ENCODE measurements at regions not wholly inside any gene's neighbourhood (a gene's known extent, or its start where the extent isn't known, plus 50 kb on each side); places are given as distances from the start of the nearest gene placed in this dataset.

DNA sequence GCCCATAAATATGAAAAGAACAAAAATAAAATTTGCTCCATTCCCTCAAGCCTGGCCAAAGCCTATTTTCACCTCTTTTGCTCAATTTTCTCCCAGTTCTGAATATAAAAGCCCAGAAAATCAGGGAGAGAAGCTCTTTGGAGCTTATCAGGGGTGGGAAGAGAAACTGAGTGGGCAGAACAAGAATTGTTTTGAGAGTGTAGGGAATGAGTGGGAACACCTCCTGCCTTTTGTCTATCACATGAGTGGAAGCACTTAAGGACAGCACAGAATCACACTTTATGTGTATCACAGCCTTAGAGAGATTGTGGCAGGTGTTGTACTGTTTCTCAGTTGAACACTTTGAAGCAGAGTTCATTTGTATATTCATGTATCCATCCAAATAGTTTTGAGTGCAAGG, 139.2 kb upstream of the HMHB1 start:
- H3K23ac ChIP-seq (ENCODE audit: insufficient read length), result no peak overlapping the region
- no peak overlapping the region for H2BK12ac ChIP-seq (ENCODE audit: low read depth, low read length)
- H3K56ac ChIP-seq (replicated peaks; ENCODE audit: insufficient read length, low read depth, low read length), result no peak overlapping the region
- no peaks in the 10 kb centered on the region for H4K20me1 ChIP-seq (replicated peaks in 1 of 2; ENCODE audit: control insufficient read depth in 1 of 2, insufficient read depth in 2 of 2, low read length in 2 of 2)
- H4K5ac ChIP-seq (ENCODE audit: insufficient read length, low read depth, low read length), result no peak overlapping the region
- H3K18ac ChIP-seq (ENCODE audit: extremely low read depth, low read length), result no peak overlapping the region
- no peak overlapping the region for H4K8ac ChIP-seq (ENCODE audit: extremely low read depth, insufficient read depth, low read length)
- H2BK20ac ChIP-seq (ENCODE audit: low read length), result no peak overlapping the region
- DNase-seq (ENCODE audit: low read depth in 1 of 2, low spot score in 2 of 2), result no peak
- H3K27ac ChIP-seq (ENCODE audit: low read depth, low read length), result no peak overlapping the region
- POLR2A ChIA-PET (ENCODE audit: partially characterized antibody), result no interaction called here
- no peak overlapping the region for H2AFZ ChIP-seq (ENCODE audit: low read length)
- no peaks in the 10 kb centered on the region for H3K79me2 ChIP-seq (ENCODE audit: control insufficient read depth in 1 of 2, insufficient read depth in 2 of 2, low read length in 2 of 2)
- no peak overlapping the region for H3K4ac ChIP-seq (replicated peaks; ENCODE audit: insufficient read length, low read depth, low read length)
- H3K4me1 ChIP-seq (replicated peaks in 1 of 4; ENCODE audit: control insufficient read depth in 3 of 4, insufficient read depth in 4 of 4, low read length in 3 of 4), result no peaks in the 10 kb centered on the region
- H2BK15ac ChIP-seq (ENCODE audit: low read length), result no peak overlapping the region
- H2BK120ac ChIP-seq (replicated peaks; ENCODE audit: low read depth, low read length), result no peak overlapping the region
- H3K14ac ChIP-seq (ENCODE audit: insufficient read length), result no peak overlapping the region
- H3K23me2 ChIP-seq (ENCODE audit: low read depth, low read length), result no peaks in the 10 kb centered on the region
- H3K9me3 ChIP-seq (ENCODE audit: insufficient read depth in 2 of 2, low read depth in 1 of 2, low read length in 1 of 2), result no peaks in the 10 kb centered on the region; a peak in 1 of 4 replicates
- CTCF ChIA-PET (ENCODE audit: partially characterized antibody), result interaction anchor here (1.2 kb wide), 1 partner anchor 297 kb away, joined by 3 read pairs; no protein-coding TSS in a partner anchor
- TF ChIP-seq SRF (IDR thresholded peaks at IDR 0.05; ENCODE audit: low read depth, low read length) (no peak), RNF2 (IDR thresholded peaks at IDR 0.05; ENCODE audit: borderline replicate concordance, low read depth, low read length, missing control alignments, poor library complexity, severe bottlenecking) (no peak)
- H3K4me2 ChIP-seq (ENCODE audit: insufficient read depth in 1 of 2, low read depth in 2 of 2, low read length in 2 of 2), result no peak overlapping the region
- no peak overlapping the region for H3K9ac ChIP-seq (replicated peaks in 1 of 4; ENCODE audit: extremely low read depth in 1 of 4, low read depth in 3 of 4, low read length in 3 of 4)
- no peak for FAIRE-seq
- no peak overlapping the region for H2AK5ac ChIP-seq (ENCODE audit: low read depth, low read length)
- H3K4me3 ChIP-seq (ENCODE audit: extremely low read depth in 1 of 4, insufficient read depth in 2 of 4, low read depth in 3 of 4, low read length in 4 of 4), result no peak overlapping the region
- no peak overlapping the region for H4K91ac ChIP-seq (replicated peaks; ENCODE audit: insufficient read length, low read length)
- H3K36me3 ChIP-seq (ENCODE audit: control insufficient read depth in 2 of 4, insufficient read depth in 4 of 4, low read length in 3 of 4), result no peaks in the 10 kb centered on the region
- H3K27me3 ChIP-seq (replicated peaks in 1 of 4; ENCODE audit: control insufficient read depth in 3 of 4, extremely low read depth in 1 of 4, insufficient read depth in 3 of 4, low read length in 3 of 4), result no peaks in the 10 kb centered on the region
- no peak overlapping the region for H2BK5ac ChIP-seq (ENCODE audit: low read depth, low read length)
- H3K79me1 ChIP-seq (ENCODE audit: low read depth, low read length), result no peaks in the 10 kb centered on the region
